ENCODE measurements at regions not wholly inside any gene's neighbourhood (a gene's known extent, or its start where the extent isn't known, plus 50 kb on each side); places are given as distances from the start of the nearest gene placed in this dataset.

GRCh38 chr1:102580806-102581205, 527.5 kb downstream of the COL11A1 start:
- no peak for DNase-seq
- no TSS peak for BruUV-seq (replicated peaks)
- Histone ChIP-seq H3K9me3 (ENCODE audit: low read length) (no peaks in the 10 kb centered on the region), H4K20me1 (ENCODE audit: low read length) (no peaks in the 10 kb centered on the region), H3K79me2 (ENCODE audit: low read length) (no peaks in the 10 kb centered on the region), H3K4me2 (ENCODE audit: low read length) (no peak overlapping the region), H3K36me3 (ENCODE audit: low read depth, low read length) (no peaks in the 10 kb centered on the region), H3F3A (ENCODE audit: low read length, unreplicated experiment) (no peaks in the 10 kb centered on the region), H2AFZ (ENCODE audit: low read length) (no peak overlapping the region), H3K27me3 (ENCODE audit: low read length) (peaks cover 50% of the 10 kb centered on the region), H3K4me1 (ENCODE audit: insufficient read depth, low read length) (no peaks in the 10 kb centered on the region), H3K4me3 (ENCODE audit: low read length) (no peak overlapping the region), H3K9me2 (replicated peaks; ENCODE audit: low read length) (no peaks in the 10 kb centered on the region), H3K9ac (ENCODE audit: low read length) (no peak overlapping the region), H3K27ac (ENCODE audit: low read length) (no peak overlapping the region)
- ChIA-PET CTCF (interaction anchor here (0.6 kb wide), 1 partner anchor 12 kb away, joined by 3 read pairs; no protein-coding TSS in a partner anchor), POLR2A (ENCODE audit: unreplicated experiment) (no interaction called here)
- no peak for ATAC-seq
- TF ChIP-seq CTCF (conservative IDR thresholded peaks at IDR 0.05; ENCODE audit: low read depth, low read length) (no peak), EZH2phosphoT487 (IDR thresholded peaks at IDR 0.05; ENCODE audit: borderline replicate concordance, low read length) (no peak), EZH2 (IDR thresholded peaks at IDR 0.05; ENCODE audit: low read length, unreplicated experiment) (no peak)
- intact Hi-C loops (cut with micrococcal nuclease): no loop called here

- CTCF ChIA-PET: no interaction called here
- no peaks in the 10 kb centered on the region for H3K36me3 ChIP-seq (ENCODE audit: low read depth, low read length)
- no peaks in the 10 kb centered on the region for H3K4me1 ChIP-seq (ENCODE audit: insufficient read depth, low read length)
- no peaks in the 10 kb centered on the region for H3K79me2 ChIP-seq (ENCODE audit: low read length)
- H3K9me3 ChIP-seq (ENCODE audit: low read length): no peaks in the 10 kb centered on the region
- no peaks in the 10 kb centered on the region for H4K20me1 ChIP-seq (ENCODE audit: low read length)
- H3K27me3 ChIP-seq (ENCODE audit: low read length): peaks cover 61% of the 10 kb centered on the region
- no peaks in the 10 kb centered on the region for H3K9me2 ChIP-seq (replicated peaks; ENCODE audit: low read length)
- H3K27ac ChIP-seq (ENCODE audit: low read length): no peak overlapping the region
- no peak for TF ChIP-seq EZH2phosphoT487 (IDR thresholded peaks at IDR 0.05; ENCODE audit: borderline replicate concordance, low read length)
- no peak for TF ChIP-seq EZH2 (IDR thresholded peaks at IDR 0.05; ENCODE audit: low read length, unreplicated experiment)
- no peak for TF ChIP-seq CTCF (conservative IDR thresholded peaks at IDR 0.05; ENCODE audit: low read depth, low read length)
- no peak overlapping the region for H3K4me3 ChIP-seq (ENCODE audit: low read length)
- no TSS peak for BruUV-seq (replicated peaks)
- H3K4me2 ChIP-seq (ENCODE audit: low read length): no peak overlapping the region
- POLR2A ChIA-PET (ENCODE audit: unreplicated experiment): no interaction called here
- H2AFZ ChIP-seq (ENCODE audit: low read length): no peak overlapping the region
- no peaks in the 10 kb centered on the region for H3F3A ChIP-seq (ENCODE audit: low read length, unreplicated experiment)
- intact Hi-C loops (cut with micrococcal nuclease): no loop called here
- no peak overlapping the region for H3K9ac ChIP-seq (ENCODE audit: low read length)
- DNase-seq: no peak
- ATAC-seq: no peak
Observed at GRCh38 chr1:102578804-102579203, 529.5 kb downstream of the COL11A1 start.

GRCh38 chr1:102572637-102573036, 535.7 kb downstream of the COL11A1 start:
- Histone ChIP-seq H3K27me3 (ENCODE audit: low read length) (peaks cover 46% of the 10 kb centered on the region), H3K9me2 (replicated peaks; ENCODE audit: low read length) (no peaks in the 10 kb centered on the region), H2AFZ (ENCODE audit: low read length) (no peak overlapping the region), H3K79me2 (ENCODE audit: low read length) (no peaks in the 10 kb centered on the region), H3F3A (ENCODE audit: low read length, unreplicated experiment) (no peaks in the 10 kb centered on the region), H3K4me2 (ENCODE audit: low read length) (no peak overlapping the region), H3K27ac (ENCODE audit: low read length) (no peak overlapping the region), H3K36me3 (ENCODE audit: low read depth, low read length) (no peaks in the 10 kb centered on the region), H3K9ac (ENCODE audit: low read length) (no peak overlapping the region), H3K4me3 (ENCODE audit: low read length) (no peak overlapping the region), H4K20me1 (ENCODE audit: low read length) (no peaks in the 10 kb centered on the region), H3K9me3 (ENCODE audit: low read length) (no peaks in the 10 kb centered on the region), H3K4me1 (ENCODE audit: insufficient read depth, low read length) (no peaks in the 10 kb centered on the region)
- intact Hi-C loops (cut with micrococcal nuclease): no loop called here
- no TSS peak for BruUV-seq (replicated peaks)
- DNase-seq (peak; percentile 22), ATAC-seq (no peak)
- POLR2A ChIA-PET (ENCODE audit: unreplicated experiment): no interaction called here
- CTCF ChIA-PET: no interaction called here
- TF ChIP-seq EZH2phosphoT487 (IDR thresholded peaks at IDR 0.05; ENCODE audit: borderline replicate concordance, low read length) (no peak), CTCF (conservative IDR thresholded peaks at IDR 0.05; ENCODE audit: low read depth, low read length) (no peak), EZH2 (IDR thresholded peaks at IDR 0.05; ENCODE audit: low read length, unreplicated experiment) (no peak)

All from PC-3 (cell line).